NOMO-1 treated with DMSO at 0.1 percent for 48 hours (cell line): ENCODE measurements at regions not wholly inside any gene's neighbourhood (a gene's known extent, or its start where the extent isn't known, plus 50 kb on each side); places are given as distances from the start of the nearest gene placed in this dataset.
"Not testable (repeated sequence)": the region's sequence is repeated elsewhere in the genome, so short reads cannot be mapped to it uniquely, and the experiment has no call there.

Source experiments
- DNase-seq: peaks from one replicate; lab custom pipeline; 2025; ENCODE audit not compliant: unreplicated experiment; lab: John Stamatoyannopoulos, UW

DNA sequence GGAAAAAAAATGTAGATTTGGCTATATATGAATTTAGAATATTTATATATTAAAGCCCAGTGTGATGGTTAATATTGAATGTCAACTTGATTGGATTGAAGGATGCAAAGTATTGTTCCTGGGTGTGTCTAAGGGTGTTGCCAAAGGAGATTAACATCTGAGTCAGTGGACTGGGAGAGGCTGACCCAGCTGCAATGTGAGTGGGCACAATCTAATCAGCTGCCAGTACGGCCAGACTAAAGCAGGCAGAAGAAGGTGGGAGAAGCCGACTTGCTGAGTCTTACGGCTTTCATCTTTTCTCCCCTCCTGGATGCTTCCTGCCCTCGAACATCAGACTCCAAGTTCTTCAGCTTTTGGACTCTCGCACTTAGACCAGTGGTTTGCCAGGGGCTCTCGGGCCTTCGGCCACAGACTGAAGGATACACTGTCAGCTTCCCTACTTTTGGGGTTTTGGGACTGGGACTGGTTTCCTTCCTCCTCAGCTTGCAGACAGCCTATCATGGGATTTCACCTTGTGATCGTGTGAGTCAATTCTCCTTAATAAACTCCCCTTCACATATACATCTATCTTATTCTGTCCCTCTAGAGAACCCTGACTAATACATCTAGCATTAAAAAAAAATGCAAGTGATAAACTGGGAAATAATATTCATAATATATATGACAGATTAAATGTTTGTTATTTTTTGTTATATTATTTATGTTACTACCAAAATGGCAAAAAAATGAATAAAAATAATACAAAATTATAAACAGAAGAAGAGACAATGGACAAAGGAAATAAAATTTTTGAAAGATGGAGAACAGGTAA, 122.4 kb downstream of the DLEU7 start:
- DNase-seq: no peak

DNA sequence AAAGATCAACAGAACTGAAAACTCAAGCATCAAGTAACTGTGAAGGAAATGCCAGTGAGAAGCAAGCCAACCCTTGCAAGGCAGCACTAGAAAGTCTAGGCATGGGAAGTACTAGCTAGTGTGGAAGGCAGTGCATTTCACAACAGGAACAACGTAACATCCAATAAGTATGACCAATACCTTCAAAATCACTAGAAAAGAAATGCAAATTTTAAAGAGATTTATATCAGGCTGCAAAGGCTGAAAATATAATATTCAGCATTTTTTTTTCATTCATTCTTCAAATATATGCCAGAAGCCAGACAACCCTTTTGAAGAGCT, 121.9 kb downstream of the DLEU7 start:
- no peak for DNase-seq

DNA sequence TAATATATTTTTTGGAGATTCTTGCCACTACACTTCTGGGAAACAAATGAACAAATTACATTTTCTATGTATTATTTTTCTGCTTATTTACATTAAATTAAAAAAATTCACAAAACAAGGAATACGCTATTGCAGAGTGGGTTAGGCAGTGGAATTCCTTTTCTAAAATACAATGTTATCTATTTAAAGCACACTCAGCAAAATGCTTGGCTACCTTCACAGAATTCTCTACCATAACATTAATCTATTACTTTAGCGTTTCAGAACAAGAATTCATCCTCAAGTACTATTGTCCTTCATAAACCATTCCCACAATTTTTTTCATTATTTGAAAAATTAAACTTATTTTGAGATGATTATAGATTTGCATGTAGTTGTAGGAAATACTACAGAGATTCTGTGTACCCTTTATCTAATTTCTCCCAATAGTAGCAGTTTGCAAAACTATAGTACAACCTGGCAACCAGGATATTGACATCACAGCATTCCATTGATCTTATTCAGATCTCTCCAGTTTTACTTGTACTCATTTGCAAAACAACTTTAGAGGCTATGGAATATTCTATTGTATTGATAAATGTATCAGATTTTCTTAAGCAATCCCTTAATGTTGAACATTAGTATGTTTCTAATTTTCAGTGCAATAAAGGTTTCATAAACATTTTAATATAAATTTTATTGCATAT, 120.9 kb downstream of the DLEU7 start:
- DNase-seq: no peak

DNA sequence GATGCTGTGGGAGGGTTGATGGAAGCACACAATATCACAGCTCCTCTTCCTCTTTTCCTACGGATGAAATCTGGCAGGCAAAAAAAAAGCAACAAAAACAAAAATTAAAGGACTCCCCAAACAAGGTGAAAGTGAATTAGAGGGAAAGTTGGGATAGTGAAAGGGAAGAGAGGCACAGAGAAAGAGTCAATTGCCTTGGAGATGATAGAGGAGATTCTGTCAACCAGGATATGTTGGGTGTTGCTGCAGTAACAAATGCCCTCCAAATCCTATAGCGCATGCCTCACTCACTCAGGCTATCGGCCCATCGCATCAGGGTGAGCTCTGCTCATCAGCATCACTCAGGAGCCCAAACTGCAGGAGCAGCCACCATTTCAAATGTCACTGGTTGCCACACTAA, 119.1 kb downstream of the DLEU7 start:
- no peak for DNase-seq

GRCh38 chr13:50724913-50725312, 118.6 kb downstream of the DLEU7 start:
- no peak for DNase-seq

- DNase-seq: no peak
Observed at GRCh38 chr13:50726164-50726563, 117.3 kb downstream of the DLEU7 start.

DNA sequence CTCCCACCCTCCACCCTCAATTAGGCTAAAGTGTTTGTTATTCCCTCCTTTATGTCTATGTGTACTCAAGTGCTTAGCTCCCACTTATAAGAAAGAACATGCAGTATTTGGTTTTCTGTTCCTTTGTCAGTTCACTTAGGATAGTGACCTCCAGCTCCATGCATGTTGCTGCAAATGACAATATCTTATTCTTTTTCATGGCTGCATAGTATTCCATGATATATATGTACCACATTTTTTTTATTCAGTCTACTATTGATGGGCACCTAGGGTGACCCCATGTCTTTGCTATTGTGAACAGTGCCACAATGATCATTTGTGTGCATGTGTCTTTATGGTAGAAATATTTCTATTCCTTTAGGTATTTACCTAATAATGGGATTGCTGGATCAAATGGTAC, 114.3 kb downstream of the DLEU7 start:
- DNase-seq: no peak

DNA sequence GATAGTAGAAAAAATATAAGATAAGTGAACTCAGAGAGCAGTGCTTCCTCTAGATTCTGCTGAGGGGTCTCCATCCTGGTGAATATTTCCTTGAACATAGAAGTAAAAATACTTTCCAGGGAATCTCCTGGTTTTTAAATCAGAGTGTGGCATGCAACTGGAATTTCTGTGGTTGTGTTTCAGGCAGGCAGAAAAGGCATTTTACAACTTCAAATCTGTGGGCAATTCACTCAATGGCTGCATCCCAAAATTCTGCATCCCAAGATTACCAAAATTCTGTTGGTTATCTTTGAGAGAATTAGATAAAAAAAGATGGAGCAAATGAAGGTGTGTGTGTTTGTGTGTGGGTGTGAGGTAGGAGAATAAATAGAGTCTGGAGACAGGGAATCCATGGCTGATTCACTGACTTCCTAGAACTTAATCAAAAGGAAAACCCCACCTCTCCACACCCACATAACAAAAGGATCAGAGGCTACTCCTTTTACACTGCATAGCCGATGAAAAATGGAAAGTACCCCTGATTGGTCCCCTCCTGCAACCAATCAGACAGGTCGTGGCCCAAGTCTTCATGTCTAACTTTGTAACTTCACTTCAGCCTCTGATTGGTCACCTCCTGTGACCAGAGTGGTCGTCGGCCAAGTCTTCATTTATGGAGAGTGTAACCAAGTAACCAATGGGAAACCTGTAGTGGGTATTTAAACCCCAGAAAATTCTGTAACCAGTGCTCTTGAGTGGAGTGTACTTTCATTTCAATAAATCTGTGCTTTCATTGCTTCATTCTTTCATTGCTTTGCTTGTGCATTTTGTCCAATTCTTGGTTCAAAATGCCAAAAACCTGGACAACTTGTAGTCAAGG, 112.8 kb downstream of the DLEU7 start:
- DNase-seq: no peak

GRCh38 chr13:50731400-50731799, 112.1 kb downstream of the DLEU7 start:
- DNase-seq: peak; percentile 38

DNA sequence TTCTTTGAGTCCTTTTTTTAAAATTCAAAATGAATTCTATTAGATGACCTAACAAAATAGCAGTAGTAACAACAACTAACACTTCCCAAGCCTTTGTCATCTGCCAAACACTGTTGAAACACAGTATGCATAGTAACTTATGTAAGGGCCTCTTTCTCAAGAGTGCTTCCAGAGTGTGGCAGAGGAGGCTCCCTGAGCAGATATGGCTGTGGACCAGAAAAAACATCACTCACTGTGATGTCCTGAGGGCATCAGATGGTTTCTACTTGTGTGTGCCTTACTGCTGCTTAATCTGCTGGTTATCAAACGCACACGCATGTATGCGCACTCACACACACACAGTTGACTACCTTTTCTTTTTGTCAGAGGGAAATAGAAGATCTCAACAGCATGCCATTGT, 110.8 kb downstream of the DLEU7 start:
- no peak for DNase-seq

DNA sequence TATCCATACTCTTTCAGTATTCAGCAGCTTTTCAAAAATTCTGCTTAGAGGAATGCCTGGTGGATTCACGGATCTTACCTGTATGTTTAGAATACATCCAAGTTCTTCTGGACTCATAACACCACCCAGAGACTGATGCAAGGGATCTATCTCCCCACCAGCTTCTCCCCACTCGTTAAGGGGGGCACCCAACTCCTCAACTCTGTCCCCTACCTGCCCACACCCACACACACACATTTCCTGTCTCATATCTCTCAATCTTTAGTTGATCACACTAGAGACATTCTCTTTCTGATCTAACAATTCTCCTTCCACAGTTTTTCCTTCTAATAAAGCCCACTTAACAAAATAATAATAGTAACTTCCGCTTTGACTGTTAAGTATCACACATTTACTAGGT, 110.1 kb downstream of the DLEU7 start:
- no peak for DNase-seq

GRCh38 chr13:50735071-50735470, 108.4 kb downstream of the DLEU7 start:
- no peak for DNase-seq

DNA sequence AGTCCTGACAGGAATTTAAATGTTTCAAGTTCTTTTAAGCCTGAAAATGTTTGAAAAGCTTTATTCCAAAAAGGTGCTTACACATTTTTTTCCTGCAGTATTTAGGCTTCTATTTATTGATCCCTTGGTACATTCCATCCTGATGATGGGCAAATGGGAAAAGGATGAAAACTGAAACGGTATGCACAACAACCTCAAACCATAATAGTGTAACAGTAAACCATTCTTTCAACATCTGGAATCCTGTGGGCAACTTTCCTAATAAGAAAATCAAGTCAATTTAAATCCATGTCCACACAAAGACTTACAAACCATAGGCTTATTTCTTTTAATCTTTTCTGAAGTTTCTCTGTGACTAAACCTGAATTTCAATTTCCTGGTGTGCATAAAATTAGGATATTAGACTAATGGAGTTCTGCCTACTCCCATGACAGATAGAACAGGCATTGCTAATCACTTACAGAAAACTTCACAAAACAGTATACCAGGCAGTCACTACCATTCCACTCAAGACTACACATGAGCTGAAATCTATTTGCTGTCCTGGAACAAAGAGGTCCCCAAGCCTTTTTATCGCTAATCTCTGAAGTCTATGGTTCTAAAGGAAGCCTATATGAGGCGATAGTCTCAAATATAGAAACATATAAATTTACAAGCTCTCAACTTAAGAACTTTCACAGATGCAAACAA, 103.3 kb downstream of the DLEU7 start:
- DNase-seq: no peak

DNA sequence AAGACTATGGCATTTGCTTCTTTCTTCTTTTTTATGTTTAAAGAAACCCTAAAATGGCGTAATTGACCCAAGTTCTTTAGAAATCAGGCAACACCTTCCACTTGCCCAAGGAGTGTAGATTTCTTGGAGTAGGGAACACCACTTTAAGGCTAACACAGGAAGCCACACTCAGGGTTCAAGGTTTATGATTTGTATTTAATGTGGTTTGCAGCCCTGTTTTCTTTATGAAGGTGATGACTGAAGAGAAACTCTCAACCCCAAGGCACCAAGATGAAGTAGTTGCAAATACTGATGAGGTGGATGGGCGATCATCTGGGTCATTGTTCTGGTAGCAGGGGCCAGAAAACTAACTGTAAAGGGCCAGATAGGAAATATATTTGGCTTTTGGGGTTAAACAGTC, 101.1 kb downstream of the DLEU7 start:
- no peak for DNase-seq

DNA sequence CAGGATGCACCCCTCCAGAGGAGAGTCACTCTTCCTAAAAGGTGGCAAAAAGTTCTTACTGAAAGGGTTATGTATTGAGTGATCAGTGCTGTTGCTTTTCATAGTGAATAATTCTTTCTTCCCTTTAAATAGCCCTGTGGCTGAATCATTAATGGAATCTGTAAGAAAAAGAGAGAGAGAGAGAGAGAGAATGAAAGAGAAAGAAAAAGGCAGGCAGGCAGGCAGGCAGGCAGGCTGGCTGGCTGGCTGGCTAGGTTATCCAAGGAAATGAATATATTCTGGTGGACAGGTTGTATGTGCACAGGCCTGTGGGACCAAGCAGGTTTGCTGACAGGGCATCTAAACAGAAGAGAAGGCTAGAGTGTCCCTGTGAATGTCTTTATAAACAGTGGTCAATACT, 100.5 kb downstream of the DLEU7 start:
- DNase-seq: no peak

- no peak for DNase-seq
Observed at GRCh38 chr13:50744116-50744660, 99.3 kb downstream of the DLEU7 start.

DNA sequence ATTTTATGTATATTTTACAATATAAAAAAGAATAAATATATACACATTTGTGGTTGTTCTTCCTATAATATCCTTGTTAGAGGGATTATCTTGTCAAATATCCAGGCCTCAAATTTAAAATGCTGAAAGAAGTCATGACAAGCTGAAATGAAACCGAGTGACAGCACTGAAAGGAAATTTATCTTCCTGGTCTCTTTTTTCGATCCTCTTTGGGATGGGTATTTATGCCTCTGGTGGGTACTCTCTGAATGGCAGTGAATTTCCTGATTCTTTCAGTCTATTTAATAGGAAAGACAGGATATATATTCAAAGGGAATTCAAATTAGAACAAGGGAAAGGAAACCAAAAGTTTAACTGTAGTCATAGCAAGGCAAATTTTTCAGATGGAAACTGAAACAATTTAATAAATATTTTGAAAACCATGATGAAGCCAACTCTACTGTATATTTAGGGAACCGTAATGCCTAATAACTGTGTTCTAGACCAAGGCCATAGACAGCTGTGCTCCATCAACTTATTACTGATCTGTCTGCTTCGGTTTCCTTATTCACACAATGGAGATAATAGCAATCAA, 97.9 kb downstream of the DLEU7 start:
- no peak for DNase-seq

DNA sequence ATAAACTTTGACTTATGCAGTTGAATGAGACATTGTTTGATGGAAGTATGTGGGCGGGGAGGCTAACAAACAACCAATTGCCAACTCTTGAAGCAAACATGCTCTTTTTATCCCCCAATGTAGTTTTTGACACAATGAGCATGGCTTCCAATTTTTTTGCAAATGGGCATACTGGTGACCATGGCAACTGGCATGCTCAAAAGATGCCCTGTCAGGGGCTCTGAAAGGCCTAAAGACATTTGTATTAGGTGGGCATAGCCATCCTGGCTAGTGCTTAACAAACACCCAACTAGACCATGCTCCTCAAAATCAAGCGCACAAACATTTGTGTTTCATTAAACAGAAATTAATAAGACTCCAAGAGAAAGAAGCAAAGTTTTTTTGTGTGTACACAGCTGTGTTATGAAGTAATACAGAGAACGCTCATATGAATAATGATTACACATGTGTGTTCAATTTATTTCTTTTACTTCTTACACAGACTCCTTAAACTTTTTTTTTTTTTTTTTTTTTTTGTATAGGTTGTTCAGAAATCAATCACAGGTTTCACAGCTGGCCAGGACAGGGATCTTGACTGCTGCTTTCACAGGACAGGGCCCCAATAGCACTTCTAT, 95.6 kb downstream of the DLEU7 start:
- no peak for DNase-seq

DNA sequence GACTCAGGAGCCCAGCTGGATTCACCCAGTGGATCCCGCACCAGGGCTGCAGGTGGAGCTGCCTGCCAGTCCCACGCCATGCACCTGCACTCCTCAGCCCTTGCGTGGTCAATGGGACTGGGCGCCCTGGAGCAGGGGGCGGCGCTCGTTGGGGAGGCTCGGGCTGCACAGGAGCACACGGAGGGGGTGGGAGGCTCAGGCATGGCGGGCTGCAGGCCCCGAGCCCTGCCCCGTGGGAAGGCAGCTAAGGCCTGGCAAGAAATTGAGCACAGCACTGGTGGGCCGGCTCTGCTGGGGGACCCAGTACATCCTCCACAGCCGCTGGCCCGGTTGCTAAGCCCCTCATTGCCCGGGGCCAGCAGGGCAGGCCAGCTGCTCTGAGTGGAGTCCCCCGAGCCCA, 90.3 kb downstream of the DLEU7 start:
- not testable (repeated sequence) for DNase-seq
